HG03442 (cell line): ENCODE measurements at regions not wholly inside any gene's neighbourhood (a gene's known extent, or its start where the extent isn't known, plus 50 kb on each side); places are given as distances from the start of the nearest gene placed in this dataset.
"Not testable (repeated sequence)": the region's sequence is repeated elsewhere in the genome, so short reads cannot be mapped to it uniquely, and the experiment has no call there.

ENCODE experiments used
- ATAC-seq: cut with Tn5 transposase; IDR thresholded peaks from one replicate; pipeline ENCODE4 v1.9.1; 2021; ENCODE audit warnings: mild to moderate bottlenecking, moderate library complexity; ENCODE audit not compliant: unreplicated experiment

DNA sequence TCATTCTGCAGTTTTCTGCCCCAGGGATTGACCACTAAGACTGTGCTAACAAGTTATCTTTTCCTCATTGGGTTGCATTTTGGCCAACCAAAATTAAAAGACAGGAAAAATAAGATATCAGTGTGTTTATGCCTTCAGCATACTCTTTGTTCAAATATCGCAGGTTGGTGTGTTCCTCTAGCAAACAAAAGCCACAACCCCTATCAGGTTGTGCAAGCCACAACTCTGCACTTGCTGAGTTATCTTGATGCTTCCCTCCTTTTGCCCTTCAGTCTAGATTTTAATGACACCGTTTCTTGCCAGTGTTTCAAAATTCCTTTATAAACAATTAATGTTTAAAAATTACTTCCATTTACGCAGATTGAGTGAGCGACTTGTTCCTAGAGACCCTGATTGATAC is 1164.2 kb downstream of the NSUN3 start:
- no peak for ATAC-seq

DNA sequence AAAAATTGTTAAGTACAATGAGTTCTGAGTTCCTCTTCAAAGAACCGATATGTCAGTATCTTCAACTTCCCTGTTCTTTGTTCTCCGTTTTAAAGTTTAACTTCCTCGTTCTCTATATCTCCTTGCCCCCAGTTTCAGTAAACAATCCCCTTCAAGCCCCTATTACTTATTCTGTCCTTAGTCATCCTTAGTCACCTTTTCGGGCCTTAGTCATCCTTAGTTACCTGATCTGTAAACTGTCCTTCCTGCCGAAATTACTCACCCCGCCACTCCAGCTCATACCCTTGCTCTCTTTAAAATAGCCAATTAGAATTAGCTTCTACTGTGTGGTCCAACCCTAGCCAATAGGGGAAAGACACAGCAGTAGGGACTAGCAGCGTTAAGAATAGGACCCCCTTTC is 1165.6 kb downstream of the NSUN3 start:
- no peak for ATAC-seq

DNA sequence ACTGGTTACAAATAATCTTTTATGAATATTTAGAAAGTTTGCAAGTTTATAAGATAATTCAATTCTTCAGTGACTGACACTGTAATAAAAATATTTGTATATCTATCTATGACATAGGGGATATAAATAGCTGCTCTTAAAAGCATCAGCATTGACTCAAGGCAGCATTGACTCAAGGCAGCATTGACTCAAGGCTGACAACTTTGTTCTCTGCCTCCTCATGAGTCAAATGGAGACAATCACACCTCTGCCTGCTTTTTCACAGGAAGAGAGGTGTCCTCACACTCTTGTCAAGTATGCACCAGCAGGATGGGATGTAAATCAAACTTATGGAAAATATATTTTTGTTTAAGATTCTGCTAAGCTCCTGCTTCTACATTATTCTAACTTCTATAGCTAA is 1173.1 kb downstream of the NSUN3 start:
- no peak for ATAC-seq

DNA sequence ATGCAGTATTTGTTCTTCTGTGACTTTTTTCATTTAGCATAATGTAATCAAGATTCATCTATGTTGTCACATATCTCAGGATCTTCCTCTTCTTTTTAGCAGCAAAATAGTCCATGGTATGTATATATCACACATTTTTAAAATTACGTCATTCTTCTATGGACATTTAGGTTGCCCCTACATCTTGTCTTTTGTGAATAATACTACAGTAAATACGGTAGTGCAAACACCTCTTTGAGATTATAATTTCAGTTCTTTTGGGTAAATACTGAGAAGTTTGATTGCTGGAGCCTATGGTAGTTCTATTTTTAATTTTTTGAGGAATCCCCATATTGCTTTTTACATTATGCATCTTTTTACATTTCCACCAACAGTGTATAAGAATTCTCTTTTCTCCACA is 1174.9 kb downstream of the NSUN3 start:
- ATAC-seq: no peak

DNA sequence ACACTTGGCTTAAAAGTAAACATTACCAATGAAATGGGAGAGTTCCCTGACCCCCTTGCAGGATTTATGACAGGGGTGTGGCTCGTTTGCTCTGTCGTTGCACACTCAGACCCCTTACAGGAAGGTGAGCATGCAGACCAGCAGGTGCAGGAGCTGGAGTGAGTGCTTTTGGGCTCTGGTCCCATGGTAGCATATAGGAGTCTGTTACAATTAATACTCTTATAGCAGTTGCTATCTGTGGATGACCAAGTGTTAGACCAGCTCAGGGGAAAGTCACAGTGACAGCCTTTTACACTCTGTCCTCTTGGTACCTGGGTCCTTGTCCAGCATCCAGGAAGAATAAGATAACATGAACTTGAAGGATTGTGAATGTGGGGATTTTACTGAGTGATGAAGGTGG is 1177.5 kb downstream of the NSUN3 start:
- no peak for ATAC-seq

DNA sequence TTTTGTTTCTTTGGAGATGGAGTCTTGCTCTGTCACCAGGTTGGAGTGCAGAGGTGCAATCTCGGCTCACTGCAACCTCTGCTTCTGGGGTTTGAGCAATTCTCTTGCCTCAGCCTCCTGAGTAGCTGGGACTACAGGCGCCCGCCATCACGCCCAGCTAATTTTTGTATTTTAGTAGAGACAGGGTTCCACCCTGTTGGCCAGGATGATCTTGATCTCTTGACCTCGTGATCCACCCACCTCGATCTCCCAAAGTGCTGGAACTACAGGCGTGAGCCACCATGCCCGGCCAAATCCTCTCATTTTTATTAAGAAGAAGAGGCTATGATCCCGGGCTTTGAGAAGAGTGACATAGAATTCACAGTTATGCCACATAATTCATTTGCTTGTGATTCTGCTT is 1178.4 kb downstream of the NSUN3 start:
- not testable (repeated sequence) for ATAC-seq

DNA sequence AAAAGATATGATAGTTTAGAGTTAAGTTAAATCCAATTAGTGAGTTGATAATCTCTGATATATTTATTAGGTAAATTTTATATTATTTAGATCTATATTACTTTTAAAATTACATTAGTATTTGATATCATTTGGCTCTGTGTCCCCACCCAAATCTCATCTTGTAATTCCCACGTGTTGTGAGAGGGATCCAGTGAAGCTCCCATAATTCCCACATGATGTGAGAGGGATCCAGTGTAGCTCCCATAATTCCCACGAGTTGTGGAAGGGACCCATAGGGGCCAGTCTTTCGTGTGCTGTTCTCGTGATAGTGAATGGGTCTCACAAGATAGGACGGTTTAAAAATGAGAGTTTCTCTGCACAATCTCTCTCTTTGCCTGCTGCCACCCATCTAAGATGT is 1183.6 kb downstream of the NSUN3 start:
- no peak for ATAC-seq

DNA sequence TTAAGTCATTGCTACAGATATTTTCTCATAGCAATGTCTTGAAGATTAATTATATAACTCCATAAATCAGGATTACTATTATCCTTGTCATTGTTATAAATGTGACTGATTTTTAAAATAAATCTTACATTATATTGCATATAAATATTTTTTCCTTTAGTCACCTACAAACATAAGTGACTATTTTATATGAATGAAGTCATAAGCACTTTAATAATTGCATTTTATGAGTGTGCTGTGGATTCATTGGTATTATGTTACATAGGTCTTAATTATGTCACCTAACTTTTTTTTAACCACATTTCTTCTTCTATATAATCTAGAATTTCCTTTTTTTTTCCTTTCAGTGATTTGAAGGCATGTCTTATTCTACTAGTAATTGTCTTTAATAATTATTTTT is 1191.2 kb downstream of the NSUN3 start:
- no peak for ATAC-seq

DNA sequence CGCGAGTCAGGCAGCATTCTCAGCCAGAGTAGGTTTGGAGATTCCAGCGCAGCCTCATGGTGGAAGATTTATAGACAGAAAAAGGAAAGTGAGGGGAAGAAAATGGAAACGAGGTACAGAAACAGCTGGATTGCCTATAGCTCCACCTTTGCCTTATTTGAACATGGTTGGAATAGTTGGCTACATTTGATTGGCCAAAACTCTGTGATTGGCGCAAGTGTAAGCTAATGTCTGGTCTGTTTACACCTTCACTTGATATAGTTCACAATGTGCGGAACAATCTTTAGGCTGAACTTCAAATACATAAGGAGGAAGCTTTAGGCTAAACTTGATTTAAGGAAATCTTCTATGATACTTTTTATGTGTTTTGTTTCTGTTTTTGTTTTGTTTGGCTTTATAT is 1191.9 kb downstream of the NSUN3 start:
- ATAC-seq: no peak

DNA sequence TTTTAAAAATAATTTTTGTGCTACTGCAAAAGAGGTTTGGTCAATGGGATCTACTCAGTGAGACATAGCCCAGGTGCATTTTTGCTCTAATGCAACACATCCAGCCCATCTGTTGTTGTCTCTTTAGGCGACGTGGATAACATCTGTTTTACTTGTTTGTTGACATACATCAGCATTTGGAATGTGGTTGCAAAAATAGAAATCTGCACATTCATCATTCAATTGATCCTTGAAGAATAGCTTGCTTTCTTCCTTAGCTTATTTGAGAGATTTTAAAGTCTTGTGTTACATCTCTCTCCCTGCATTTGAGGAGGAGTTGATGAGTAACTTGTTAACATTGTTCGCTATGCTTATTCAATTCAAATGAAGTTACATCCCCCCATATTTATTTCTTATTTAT is 1202.3 kb downstream of the NSUN3 start:
- ATAC-seq: no peak

DNA sequence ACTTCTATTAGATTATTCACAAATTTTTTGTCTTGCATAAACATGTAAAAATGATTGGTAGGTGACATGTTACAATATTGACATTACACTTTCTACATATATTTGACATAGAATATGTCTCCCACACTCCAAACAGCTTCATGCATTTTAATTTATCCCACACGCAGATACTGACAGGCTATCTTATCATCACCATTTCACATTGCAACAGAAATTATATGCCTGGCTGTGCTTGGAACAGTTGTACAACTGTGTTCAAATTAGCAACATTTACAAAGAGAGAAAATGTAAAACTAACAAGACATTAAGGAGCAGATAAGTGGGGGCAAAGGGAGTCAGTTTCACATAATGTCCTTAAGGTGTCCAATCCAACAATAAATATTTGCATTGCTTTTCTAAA is 1208.5 kb downstream of the NSUN3 start:
- ATAC-seq: no peak

DNA sequence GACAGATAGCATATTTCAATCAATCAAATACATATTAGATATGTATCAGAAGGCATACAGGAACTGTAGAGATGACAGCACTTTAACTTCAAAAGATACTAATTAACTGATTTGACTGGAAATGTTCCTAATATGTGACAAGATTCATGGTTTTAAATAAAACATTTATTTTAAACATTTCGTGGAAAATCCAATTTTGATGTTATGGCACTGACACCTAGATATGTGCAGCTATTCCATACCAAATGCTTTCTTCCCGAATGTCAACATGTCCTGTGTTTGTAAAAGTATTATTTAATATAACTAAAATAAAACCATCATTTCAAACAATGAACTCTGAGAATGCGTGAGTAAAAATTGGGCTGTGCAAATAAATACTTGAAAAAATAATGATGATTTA is 1209.3 kb downstream of the NSUN3 start:
- no peak for ATAC-seq

DNA sequence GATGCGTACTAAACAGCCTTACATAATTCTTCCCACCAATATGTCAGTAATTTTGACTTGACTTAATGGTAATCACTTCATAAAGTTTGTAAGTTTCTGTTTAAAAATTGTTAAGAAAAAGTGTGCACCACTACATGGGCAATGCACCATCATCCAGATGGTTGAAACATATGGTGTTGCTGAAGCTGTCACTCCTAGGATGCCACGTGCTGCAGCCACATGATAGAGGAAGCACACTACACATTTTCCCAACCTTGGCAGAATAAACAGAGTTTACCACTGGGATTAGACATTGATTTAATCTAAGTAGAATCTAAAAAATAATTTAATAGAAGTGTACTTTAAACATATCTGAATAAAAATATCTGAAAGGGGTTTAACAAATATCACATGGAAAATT is 1209.9 kb downstream of the NSUN3 start:
- ATAC-seq: no peak

DNA sequence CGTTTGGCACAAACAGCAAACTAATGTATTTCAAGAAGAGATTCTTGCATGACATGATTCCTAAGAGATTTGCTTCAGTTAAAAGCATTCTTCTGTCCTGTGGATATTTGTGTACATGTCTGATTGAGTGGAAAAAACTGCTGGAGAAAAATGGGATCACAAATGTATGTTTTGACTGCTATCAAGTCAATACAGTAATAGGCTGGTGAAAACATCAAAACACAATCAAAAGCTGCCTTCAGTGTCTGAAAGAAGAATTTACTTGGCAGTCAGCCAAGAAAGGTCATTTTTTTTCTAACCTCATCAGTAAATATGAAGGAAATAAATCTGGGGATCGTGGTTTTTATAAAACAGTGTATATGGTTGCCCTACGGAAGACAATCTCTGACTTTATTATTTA is 1214.8 kb downstream of the NSUN3 start:
- no peak for ATAC-seq

DNA sequence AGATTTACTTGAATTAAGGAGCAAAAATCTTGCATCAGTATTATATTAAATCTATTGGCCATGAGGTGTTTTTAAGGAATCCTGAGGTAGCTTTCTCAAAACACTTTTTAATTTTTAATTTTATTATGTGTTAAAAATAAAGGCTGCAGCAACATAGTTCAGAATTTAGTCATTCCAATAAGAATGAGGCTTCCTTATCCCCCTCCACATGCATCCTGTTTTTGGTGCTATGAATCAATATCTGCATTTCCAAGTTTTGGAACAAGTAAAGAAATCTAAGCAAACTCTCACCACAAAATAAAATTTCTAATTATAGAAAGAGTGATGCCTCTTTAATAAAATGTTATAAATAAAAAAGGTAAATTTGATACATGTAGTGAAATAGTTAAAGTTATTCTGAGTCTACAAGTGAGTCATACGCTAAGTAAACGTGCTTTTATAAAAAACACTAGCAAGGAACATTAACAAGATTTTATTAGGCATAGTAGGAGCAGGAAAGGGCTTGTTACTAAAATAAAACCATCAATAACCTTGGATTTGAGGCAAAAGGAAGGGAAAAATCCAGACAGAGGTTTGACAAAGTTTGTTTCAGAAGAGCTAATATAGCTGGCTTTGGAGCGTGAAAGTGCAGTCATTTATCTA is 1218.0 kb downstream of the NSUN3 start:
- ATAC-seq: no peak

DNA sequence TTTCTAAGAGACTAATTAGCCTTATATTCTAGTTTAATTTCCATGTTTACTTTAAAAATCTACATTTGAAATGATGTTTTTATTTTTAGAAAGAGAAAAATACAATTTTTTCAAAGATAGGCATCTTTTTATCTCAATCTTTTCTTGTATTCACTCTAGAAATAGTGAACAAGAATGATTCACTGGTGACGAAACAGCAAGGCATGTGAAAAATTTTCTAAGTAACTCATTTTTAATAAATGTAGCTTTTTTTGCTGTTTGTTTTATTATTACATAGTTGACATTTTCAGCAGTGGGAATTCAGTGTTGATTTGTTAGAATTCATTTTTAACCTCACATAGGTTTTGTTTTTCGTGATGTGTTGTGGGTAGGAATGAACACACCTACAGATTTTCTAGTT is 1226.4 kb downstream of the NSUN3 start:
- no peak for ATAC-seq

DNA sequence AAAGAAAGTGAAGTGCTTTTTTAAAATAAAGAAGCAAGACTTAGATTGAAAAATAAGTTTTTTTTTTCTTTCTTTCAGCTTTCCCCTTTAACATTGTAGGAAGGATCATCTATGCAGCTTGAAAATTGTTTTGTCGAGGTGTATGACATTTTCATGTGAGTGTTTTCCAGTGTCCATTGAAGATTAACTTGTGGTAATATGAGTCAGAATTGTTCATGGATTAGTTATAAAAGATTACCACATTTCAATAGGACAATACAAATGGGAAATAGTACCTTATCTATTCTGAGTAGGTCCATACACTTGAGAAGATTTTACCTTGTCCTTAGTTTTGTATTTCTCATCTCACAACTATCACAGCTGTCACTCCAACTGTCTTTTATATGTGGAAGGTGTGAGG is 1234.7 kb downstream of the NSUN3 start:
- ATAC-seq: no peak

DNA sequence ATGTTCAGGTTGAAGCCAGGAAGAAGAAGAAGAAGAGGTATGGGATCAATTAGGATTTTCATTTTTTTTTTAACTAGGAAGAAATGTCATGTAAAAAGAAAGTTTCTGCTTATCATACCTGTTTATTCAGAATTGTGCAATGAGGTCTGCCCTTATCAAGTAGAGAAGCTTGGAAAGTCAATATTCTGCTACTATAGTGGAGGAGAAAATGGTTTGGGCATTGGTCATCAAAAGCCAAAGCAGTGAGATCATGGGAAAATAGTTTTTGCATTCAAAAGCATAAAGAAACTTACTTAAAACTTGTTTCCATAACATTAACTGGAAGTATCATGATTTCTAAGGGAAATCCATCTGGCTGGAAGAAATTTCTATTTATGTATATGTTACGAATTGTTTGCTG is 1239.2 kb downstream of the NSUN3 start:
- ATAC-seq: no peak

DNA sequence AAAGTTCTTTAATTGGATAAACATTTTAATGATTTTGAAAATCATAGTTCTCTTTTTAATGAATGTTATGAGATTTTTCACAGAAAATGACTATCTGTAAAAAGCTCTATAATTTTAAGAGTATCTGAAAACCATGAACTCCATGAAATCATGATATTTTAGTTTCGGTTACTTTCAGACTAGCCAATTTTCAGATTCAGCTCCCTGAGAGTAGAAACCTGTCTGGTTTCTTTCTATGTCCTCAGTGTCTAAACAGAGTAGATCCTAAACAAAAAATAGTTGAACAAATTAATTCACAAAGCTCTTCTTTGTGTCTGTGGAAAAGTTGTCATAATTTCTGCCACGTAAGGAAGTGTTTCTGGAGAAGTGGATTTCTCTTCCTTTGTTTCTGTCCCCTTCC is 1247.7 kb downstream of the NSUN3 start:
- ATAC-seq: no peak

DNA sequence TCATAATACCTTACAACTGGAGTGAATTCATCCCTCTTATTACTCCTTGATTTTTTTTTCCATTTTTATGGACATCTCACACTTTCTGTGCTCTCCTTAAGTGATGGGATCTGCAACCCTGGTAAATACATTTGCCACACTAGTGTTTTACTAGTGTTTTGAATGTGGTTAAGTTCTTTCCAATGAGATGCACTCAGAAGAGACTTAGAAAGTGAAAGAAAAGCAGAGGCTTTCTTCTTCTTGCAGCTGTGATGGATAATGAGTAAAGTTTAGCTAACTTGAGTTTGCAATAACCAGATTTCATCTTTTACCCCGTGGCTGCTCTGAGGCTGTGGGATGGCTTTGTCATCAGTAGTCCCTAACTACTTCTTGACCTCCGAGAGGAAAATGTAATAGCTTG is 1248.4 kb downstream of the NSUN3 start:
- ATAC-seq: no peak

DNA sequence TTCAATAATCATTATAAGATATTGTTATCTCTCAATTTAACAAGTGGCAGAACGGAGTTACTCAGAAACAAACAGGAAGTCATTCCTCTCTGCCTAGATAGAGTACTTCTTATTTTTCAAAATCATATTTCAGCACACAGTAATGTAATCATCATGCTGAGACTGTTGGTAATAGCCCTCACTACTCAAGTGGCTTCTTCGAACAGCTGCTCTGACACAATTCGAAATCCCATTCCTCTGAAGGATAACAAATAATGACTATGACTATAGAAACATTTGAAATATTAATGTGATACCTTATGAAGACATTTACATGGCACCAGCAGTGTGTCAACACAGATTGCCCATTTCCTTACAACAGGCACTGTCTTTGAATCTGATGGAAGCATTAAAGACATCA is 1249.8 kb downstream of the NSUN3 start:
- ATAC-seq: no peak

DNA sequence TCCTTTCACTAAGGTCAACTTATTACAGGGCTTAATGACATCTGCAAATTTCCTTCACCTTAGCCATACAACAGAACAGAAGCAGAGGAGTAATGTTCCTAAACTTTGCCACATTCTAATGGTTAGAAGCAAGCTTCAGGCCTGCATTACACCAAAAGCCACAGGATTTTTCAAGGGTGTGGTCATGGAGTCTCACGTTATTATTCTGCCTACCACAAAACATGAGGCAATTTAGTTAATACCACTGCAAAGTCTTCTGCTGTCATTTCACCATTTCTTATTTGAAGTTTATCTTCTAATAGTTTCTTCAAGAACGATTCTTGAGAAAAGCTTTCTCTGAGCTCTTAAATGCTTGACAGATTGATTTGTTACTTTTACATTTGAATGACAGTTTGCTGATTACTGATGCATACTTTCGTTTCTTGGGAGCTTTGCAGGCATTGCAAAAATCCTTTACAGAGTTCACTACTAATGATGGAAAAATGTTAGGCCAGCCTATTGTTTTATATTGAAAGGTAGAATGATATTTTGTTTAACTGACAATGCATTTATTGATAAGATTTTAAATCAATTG is 1257.1 kb downstream of the NSUN3 start:
- no peak for ATAC-seq

DNA sequence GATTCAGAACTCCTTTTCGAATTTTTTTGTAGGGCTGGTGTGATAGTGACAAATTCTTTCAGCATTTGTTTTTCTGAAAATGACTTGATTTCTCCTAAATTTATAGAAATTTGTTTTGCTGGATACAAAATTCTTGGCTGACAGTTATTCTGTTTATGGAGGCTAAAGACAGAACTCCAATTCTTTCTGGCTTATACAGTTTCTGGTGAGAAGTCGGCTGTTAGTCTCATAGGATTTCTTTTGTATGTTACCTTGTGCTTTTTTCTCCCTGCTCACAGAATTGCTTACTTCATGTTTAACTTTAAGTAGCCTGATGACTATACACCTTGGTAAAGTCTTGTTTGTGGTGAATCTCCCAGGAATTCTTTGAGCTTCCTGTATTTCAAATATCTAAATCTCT is 1264.6 kb downstream of the NSUN3 start:
- no peak for ATAC-seq
